ENCODE measurements at regions not wholly inside any gene's neighbourhood (a gene's known extent, or its start where the extent isn't known, plus 50 kb on each side); places are given as distances from the start of the nearest gene placed in this dataset.

DNA sequence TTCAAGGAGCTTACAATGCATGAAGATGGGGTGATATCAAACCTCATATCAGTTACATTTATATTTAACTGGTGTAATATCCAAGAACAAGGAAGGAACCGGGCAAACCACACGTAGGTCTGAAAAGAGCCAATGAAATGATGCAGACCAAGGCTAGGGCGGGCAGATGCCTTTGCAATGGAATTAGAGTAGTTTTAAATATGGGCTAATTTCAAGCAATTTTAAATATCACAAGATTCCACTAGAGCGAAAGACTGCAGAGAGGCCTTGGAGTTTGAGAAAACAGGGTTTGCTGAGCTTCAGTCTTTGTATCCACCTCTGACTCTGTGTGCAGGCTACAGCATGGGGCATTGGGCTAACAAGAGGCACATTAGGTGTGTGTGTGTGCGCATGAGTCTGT lies 53.9 kb upstream of the ZNF536 start:
- Histone ChIP-seq H3K4me2 (no peak overlapping the region), H3K9me2 (no peaks in the 10 kb centered on the region), H3F3A (replicated peaks; ENCODE audit: insufficient read depth) (no peaks in the 10 kb centered on the region), H3K27me3 (ENCODE audit: insufficient read depth) (no peaks in the 10 kb centered on the region), H3K36me3 (replicated peaks in 1 of 2; ENCODE audit: control insufficient read depth in 1 of 2, insufficient read depth in 2 of 2, low read length in 1 of 2) (no peaks in the 10 kb centered on the region), H3K9ac (no peak overlapping the region), H3K4me3 (ENCODE audit: low read depth in 2 of 2, low read length in 1 of 2) (no peak overlapping the region), H3K4me1 (ENCODE audit: control insufficient read depth in 1 of 2, insufficient read depth in 2 of 2, low read depth in 1 of 2, low read length in 1 of 2) (no peaks in the 10 kb centered on the region; a peak in 1 of 4 replicates), H2AFZ (ENCODE audit: low read depth) (no peak overlapping the region), H3K9me3 (no peaks in the 10 kb centered on the region), H4K20me1 (ENCODE audit: insufficient read depth) (no peaks in the 10 kb centered on the region), H3K27ac (ENCODE audit: low read depth in 2 of 2, low read length in 1 of 2) (no peak overlapping the region), H3K79me2 (ENCODE audit: insufficient read depth) (no peaks in the 10 kb centered on the region)
- ChIA-PET CTCF (no interaction called here), POLR2A (no interaction called here)
- no peak for DNase-seq
- TF ChIP-seq, protein P1, sequence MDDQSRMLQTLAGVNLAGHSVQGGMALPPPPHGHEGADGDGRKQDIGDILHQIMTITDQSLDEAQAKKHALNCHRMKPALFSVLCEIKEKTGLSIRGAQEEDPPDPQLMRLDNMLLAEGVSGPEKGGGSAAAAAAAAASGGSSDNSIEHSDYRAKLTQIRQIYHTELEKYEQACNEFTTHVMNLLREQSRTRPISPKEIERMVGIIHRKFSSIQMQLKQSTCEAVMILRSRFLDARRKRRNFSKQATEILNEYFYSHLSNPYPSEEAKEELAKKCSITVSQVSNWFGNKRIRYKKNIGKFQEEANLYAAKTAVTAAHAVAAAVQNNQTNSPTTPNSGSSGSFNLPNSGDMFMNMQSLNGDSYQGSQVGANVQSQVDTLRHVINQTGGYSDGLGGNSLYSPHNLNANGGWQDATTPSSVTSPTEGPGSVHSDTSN (IDR thresholded peaks at IDR 0.05), result no peak
- 46% methylated on average over 5 of the region's 5 CpGs for WGBS (ENCODE audit: low lambda C conversion rate)

DNA sequence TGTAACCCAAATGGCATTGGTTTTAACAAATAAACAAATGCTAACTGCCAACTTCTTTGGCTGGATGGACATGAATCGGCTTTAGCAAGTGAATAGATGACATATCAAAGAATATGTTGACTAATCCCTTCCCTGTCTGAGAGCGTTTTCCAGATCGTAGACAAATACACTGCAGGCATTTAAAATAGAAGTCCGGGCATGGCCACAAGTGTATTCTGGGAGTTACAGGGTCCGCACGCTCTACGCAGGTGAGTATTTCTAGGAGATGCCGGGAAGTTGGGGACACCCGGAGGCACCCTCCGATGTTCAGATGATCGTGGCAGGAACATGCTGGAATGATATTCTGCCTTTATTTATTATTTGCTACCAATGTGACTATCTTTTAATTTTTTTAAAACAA lies 53.2 kb upstream of the ZNF536 start:
- no peaks in the 10 kb centered on the region for H3K9me2 ChIP-seq
- no peaks in the 10 kb centered on the region for H3F3A ChIP-seq (replicated peaks; ENCODE audit: insufficient read depth)
- H3K79me2 ChIP-seq (ENCODE audit: insufficient read depth), result no peaks in the 10 kb centered on the region
- H3K9me3 ChIP-seq, result no peaks in the 10 kb centered on the region
- H3K4me1 ChIP-seq (ENCODE audit: control insufficient read depth in 1 of 2, insufficient read depth in 2 of 2, low read depth in 1 of 2, low read length in 1 of 2), result no peaks in the 10 kb centered on the region; a peak in 1 of 4 replicates
- ChIA-PET POLR2A (no interaction called here), CTCF (no interaction called here)
- no peak overlapping the region for H3K27ac ChIP-seq (ENCODE audit: low read depth in 2 of 2, low read length in 1 of 2)
- no peaks in the 10 kb centered on the region for H4K20me1 ChIP-seq (ENCODE audit: insufficient read depth)
- H3K4me2 ChIP-seq, result no peak overlapping the region
- no peak overlapping the region for H2AFZ ChIP-seq (ENCODE audit: low read depth)
- H3K27me3 ChIP-seq (ENCODE audit: insufficient read depth), result no peaks in the 10 kb centered on the region
- DNase-seq, result no peak
- H3K4me3 ChIP-seq (ENCODE audit: low read depth in 2 of 2, low read length in 1 of 2), result no peak overlapping the region
- no peak for TF ChIP-seq POLR2AphosphoS5 (IDR thresholded peaks at IDR 0.05; ENCODE audit: low read depth, low read length)
- TF ChIP-seq TCF12 (IDR thresholded peaks at IDR 0.05), result no peak
- no peaks in the 10 kb centered on the region for H3K36me3 ChIP-seq (replicated peaks in 1 of 2; ENCODE audit: control insufficient read depth in 1 of 2, insufficient read depth in 2 of 2, low read length in 1 of 2)
- WGBS (ENCODE audit: low lambda C conversion rate), result 57% methylated on average over 11 of the region's 11 CpGs
- H3K9ac ChIP-seq, result no peak overlapping the region

- H3K9me2 ChIP-seq, result no peaks in the 10 kb centered on the region
- CTCF ChIA-PET, result interaction anchor here (1.4 kb wide), 1 partner anchor 34 kb away, joined by 3 read pairs; no protein-coding TSS in a partner anchor
- H3K9ac ChIP-seq, result no peak overlapping the region
- no peaks in the 10 kb centered on the region for H3K9me3 ChIP-seq
- no peak overlapping the region for H3K4me3 ChIP-seq (ENCODE audit: low read depth in 2 of 2, low read length in 1 of 2)
- H3K27me3 ChIP-seq (ENCODE audit: insufficient read depth), result no peaks in the 10 kb centered on the region
- WGBS (ENCODE audit: low lambda C conversion rate), result 21% methylated on average over 2 of the region's 2 CpGs
- H3K27ac ChIP-seq (ENCODE audit: low read depth in 2 of 2, low read length in 1 of 2), result no peak overlapping the region
- TF ChIP-seq TEAD4 (IDR thresholded peaks at IDR 0.05; ENCODE audit: borderline replicate concordance, insufficient read depth) (no peak), GATA2 (CRISPR knock-in tag; IDR thresholded peaks at IDR 0.05) (no peak), TAF1 (IDR thresholded peaks at IDR 0.05; ENCODE audit: borderline replicate concordance, low read depth, low read length) (no peak), RFX5 (IDR thresholded peaks at IDR 0.05; ENCODE audit: low read length) (no peak), RCOR1 (IDR thresholded peaks at IDR 0.05; ENCODE audit: low read length) (no peak), NFIC (IDR thresholded peaks at IDR 0.05; ENCODE audit: borderline replicate concordance) (no peak), RXRA (IDR thresholded peaks at IDR 0.05; ENCODE audit: borderline replicate concordance, low read depth) (no peak), GABPA (IDR thresholded peaks at IDR 0.05; ENCODE audit: low read depth) (no peak), NRF1 (IDR thresholded peaks at IDR 0.05; ENCODE audit: low read depth, low read length) (no peak)
- TF ChIP-seq, protein P2, sequence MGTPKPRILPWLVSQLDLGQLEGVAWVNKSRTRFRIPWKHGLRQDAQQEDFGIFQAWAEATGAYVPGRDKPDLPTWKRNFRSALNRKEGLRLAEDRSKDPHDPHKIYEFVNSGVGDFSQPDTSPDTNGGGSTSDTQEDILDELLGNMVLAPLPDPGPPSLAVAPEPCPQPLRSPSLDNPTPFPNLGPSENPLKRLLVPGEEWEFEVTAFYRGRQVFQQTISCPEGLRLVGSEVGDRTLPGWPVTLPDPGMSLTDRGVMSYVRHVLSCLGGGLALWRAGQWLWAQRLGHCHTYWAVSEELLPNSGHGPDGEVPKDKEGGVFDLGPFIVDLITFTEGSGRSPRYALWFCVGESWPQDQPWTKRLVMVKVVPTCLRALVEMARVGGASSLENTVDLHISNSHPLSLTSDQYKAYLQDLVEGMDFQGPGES (IDR thresholded peaks at IDR 0.05; ENCODE audit: low read depth, low read length), result no peak
- no peaks in the 10 kb centered on the region for H4K20me1 ChIP-seq (ENCODE audit: insufficient read depth)
- H3K4me1 ChIP-seq (ENCODE audit: control insufficient read depth in 1 of 2, insufficient read depth in 2 of 2, low read depth in 1 of 2, low read length in 1 of 2), result no peaks in the 10 kb centered on the region; a peak in 1 of 4 replicates
- H3K4me2 ChIP-seq, result no peak overlapping the region
- no peak overlapping the region for H2AFZ ChIP-seq (ENCODE audit: low read depth)
- DNase-seq, result no peak
- H3F3A ChIP-seq (replicated peaks; ENCODE audit: insufficient read depth), result no peaks in the 10 kb centered on the region
- POLR2A ChIA-PET, result no interaction called here
- H3K79me2 ChIP-seq (ENCODE audit: insufficient read depth), result no peaks in the 10 kb centered on the region
- H3K36me3 ChIP-seq (replicated peaks in 1 of 2; ENCODE audit: control insufficient read depth in 1 of 2, insufficient read depth in 2 of 2, low read length in 1 of 2), result no peaks in the 10 kb centered on the region
These were observed 52.8 kb upstream of the ZNF536 start for GRCh38 chr19:30319411-30319810.

Measured in SK-N-SH (cell line).